Muscle of back (tissue), 3 donors: ENCODE measurements at regions not wholly inside any gene's neighbourhood (a gene's known extent, or its start where the extent isn't known, plus 50 kb on each side); places are given as distances from the start of the nearest gene placed in this dataset.
"Not testable (repeated sequence)": the region's sequence is repeated elsewhere in the genome, so short reads cannot be mapped to it uniquely, and the experiment has no call there.

Source experiments
- DNase-seq, 3 donors: peaks; one replicate each; pipeline versions ENCODE4 v3.0.0 to v3.0.0-alpha.2; 2013

GRCh38 chr15:77839970-77840905 is 207.5 kb upstream of the LINGO1 start:
- DNase-seq = no peak

- DNase-seq = no peak
These were observed 206.7 kb upstream of the LINGO1 start for GRCh38 chr15:77839456-77839855.

- DNase-seq = no peak
These were observed 205.9 kb upstream of the LINGO1 start for GRCh38 chr15:77838595-77838994.

- DNase-seq = no peak
These were observed 205.3 kb upstream of the LINGO1 start for GRCh38 chr15:77838061-77838460.

GRCh38 chr15:77837649-77838025 is 204.9 kb upstream of the LINGO1 start:
- no peak for DNase-seq

GRCh38 chr15:77836906-77837648 is 204.4 kb upstream of the LINGO1 start:
- DNase-seq = no peak

- DNase-seq = no peak
These were observed 203.5 kb upstream of the LINGO1 start for GRCh38 chr15:77836121-77836692.

- DNase-seq = no peak
These were observed 201.7 kb upstream of the LINGO1 start for GRCh38 chr15:77834276-77834990.

GRCh38 chr15:77832874-77833273 is 200.2 kb upstream of the LINGO1 start:
- DNase-seq = no peak

GRCh38 chr15:77831986-77832385 is 199.3 kb upstream of the LINGO1 start:
- no peak for DNase-seq

GRCh38 chr15:77830051-77830468 is 197.3 kb upstream of the LINGO1 start:
- DNase-seq = peak in 1 of 3 donors; percentile 49

- not testable (repeated sequence) for DNase-seq
These were observed 196.6 kb upstream of the LINGO1 start for GRCh38 chr15:77829331-77829730.

- no peak for DNase-seq
These were observed 195.1 kb upstream of the LINGO1 start for GRCh38 chr15:77827860-77828259.

- no peak for DNase-seq
These were observed 193.4 kb upstream of the LINGO1 start for GRCh38 chr15:77826006-77826695.

GRCh38 chr15:77825546-77825945 is 192.8 kb upstream of the LINGO1 start:
- DNase-seq = no peak

- DNase-seq = no peak
These were observed 192.5 kb upstream of the LINGO1 start for GRCh38 chr15:77825252-77825542.

GRCh38 chr15:77824361-77825251 is 191.9 kb upstream of the LINGO1 start:
- DNase-seq = no peak

- no peak for DNase-seq
These were observed 191.0 kb upstream of the LINGO1 start for GRCh38 chr15:77823736-77824135.

GRCh38 chr15:77822631-77823230 is 190.0 kb upstream of the LINGO1 start:
- DNase-seq = no peak

- no peak for DNase-seq
These were observed 189.2 kb upstream of the LINGO1 start for GRCh38 chr15:77821959-77822256.
